Activated CD4-positive, alpha-beta T cell treated with anti-CD3 and anti-CD28 coated beads for 36 hours (primary cell): ENCODE measurements at regions not wholly inside any gene's neighbourhood (a gene's known extent, or its start where the extent isn't known, plus 50 kb on each side); places are given as distances from the start of the nearest gene placed in this dataset.

Source experiments
- ATAC-seq: fragments of 200-7000 bp; cut with Tn5 transposase; one replicate; pipeline ENCODE4 v1.10.0; 2021; ENCODE audit warnings: mild to moderate bottlenecking, moderate library complexity
- CTCF ChIA-PET: fragments of 350-600 bp; sonication (Branson Sonifier 250); formaldehyde crosslinking; loops from one replicate; lab custom pipeline; 2021; ENCODE audit warnings: antibody characterized with exemption; lab: Charles Lee
- POLR2A ChIA-PET: fragments of 350-600 bp; sonication (Branson Sonifier 250); formaldehyde crosslinking; loops from one replicate; lab custom pipeline; 2021; ENCODE audit warnings: antibody characterized with exemption, inconsistent platforms; lab: Charles Lee
- DNase-seq: peaks from one replicate; pipeline ENCODE4 v3.0.0-alpha.2; 2020
- H3K27ac Mint-ChIP-seq: one replicate; pipeline ENCODE4 v1.8.0; 2021; ENCODE audit warnings: mixed read lengths
- H3K27me3 Mint-ChIP-seq: one replicate; pipeline ENCODE4 v1.8.0; 2021; ENCODE audit warnings: mixed read lengths
- H3K36me3 Mint-ChIP-seq: one replicate; pipeline ENCODE4 v1.8.0; 2021; ENCODE audit warnings: low read depth, mixed read lengths
- H3K4me1 Mint-ChIP-seq: one replicate; pipeline ENCODE4 v1.8.0; 2021; ENCODE audit warnings: mixed read lengths
- H3K4me3 Mint-ChIP-seq: one replicate; pipeline ENCODE4 v1.8.0; 2021; ENCODE audit warnings: mild to moderate bottlenecking, moderate library complexity, mixed read lengths
- H3K9me3 Mint-ChIP-seq: one replicate; pipeline ENCODE4 v1.8.0; 2021; ENCODE audit warnings: low read depth, mixed read lengths
- intact Hi-C, 2 experiments: fragments of 100-400 bp; cut with DNase I in 1 of 2; cut with micrococcal nuclease in 1 of 2; formaldehyde crosslinking; loops; one replicate each; pipeline versions ENCODE4 v1.14.2 to v1.15.1; 2022 to 2024; cut with DNase I, micrococcal nuclease

DNA sequence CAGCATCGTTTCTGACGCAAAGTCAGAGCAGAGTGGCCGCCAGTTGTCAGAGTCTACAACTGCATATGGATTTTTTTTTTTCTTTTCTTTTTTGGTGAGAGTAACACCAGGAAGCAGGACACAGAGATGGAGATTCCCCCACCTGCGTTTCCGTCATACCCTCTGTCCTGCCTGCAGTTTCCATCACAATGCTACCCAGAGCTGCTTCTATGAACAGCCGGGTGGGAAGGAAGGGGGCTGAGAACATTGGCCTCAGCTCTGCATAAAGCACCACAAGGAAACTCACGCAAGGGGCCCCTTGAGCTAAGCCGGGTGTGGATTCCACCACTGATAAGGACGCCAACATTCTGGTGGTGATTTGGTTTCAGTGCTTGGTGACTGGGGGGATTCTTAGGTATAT lies 183.5 kb upstream of the AFDN start:
- ATAC-seq (no peak), DNase-seq (no peak)
- no peak overlapping the region for H3K4me3 Mint-ChIP-seq
- H3K27ac Mint-ChIP-seq, result no peak overlapping the region
- peaks cover 10% of the 10 kb centered on the region for H3K27me3 Mint-ChIP-seq
- ChIA-PET CTCF (interaction anchor here (1.5 kb wide), 1 partner anchor 58 kb away, joined by 4 read pairs; no protein-coding TSS in a partner anchor), POLR2A (interaction anchor here (0.6 kb wide), 1 partner anchor 880 kb away, joined by 3 read pairs; no protein-coding TSS in a partner anchor)
- intact Hi-C loops, result no loop called here
- no peaks in the 10 kb centered on the region for H3K36me3 Mint-ChIP-seq
- no peaks in the 10 kb centered on the region for H3K4me1 Mint-ChIP-seq
- H3K9me3 Mint-ChIP-seq, result peaks cover 3% of the 10 kb centered on the region

DNA sequence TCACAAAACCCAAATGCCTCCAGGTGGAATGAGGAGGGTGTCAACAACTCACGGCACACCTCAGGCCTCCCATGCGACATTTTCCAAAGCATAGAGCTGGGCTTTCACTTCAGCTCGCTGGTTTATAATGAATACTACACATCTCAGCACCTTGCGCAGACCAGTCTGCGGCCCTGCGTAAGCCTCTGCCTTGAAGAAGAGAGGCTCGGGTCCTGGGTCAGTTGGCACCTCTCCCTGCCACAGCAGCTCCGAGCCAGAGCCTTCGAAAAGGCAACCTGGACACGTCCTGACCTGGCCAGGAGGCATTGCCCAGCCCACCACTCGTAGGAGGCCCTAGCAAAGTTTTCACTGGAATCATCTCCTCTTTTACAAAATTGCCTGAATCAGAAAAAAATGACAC lies 183.0 kb upstream of the AFDN start:
- peaks cover 10% of the 10 kb centered on the region for H3K27me3 Mint-ChIP-seq
- CTCF ChIA-PET, result interaction anchor here (1.5 kb wide), 1 partner anchor 58 kb away, joined by 4 read pairs; no protein-coding TSS in a partner anchor

DNA sequence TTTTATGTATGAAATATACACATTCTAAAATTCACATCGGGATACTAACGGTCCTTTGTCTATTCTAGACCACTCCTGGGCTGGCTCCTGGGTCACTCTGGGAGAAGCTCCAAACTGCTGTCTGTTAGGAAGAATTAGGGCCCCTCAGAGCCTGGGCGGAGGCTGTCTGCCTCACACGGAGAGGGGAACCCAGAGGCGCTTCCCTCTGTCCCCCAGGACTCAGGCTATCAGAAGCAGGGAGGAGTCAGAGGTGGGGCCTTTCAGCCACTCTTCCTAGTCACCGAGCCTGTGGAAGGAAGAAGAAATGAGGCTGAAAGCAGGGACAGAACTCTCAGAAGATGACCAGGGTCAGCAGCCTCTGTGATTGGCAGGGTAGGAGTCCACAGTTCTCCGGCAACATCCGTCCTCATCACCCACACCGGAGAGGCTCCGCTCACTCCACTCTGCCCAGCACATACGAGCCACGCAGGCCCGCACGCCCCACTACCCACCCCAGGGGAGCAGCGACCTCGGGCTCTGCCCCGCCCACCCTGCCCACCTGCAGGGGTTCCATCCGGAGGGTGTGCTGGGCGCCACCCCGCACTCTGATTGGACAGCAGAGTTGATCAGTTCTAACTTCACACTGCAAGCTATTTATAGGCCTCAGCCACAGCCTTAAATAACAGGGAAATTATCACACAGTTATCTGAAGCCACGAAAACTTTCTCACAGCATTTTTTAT lies 182.1 kb upstream of the AFDN start:
- no peak overlapping the region for H3K4me3 Mint-ChIP-seq
- DNase-seq, result no peak
- CTCF ChIA-PET, result no interaction called here
- POLR2A ChIA-PET, result no interaction called here
- H3K4me1 Mint-ChIP-seq, result no peaks in the 10 kb centered on the region
- intact Hi-C loops, result no loop called here
- H3K36me3 Mint-ChIP-seq, result no peaks in the 10 kb centered on the region
- ATAC-seq, result no peak
- peaks cover 14% of the 10 kb centered on the region for H3K27me3 Mint-ChIP-seq
- no peak overlapping the region for H3K27ac Mint-ChIP-seq
- peaks cover 3% of the 10 kb centered on the region for H3K9me3 Mint-ChIP-seq

More for the DNA sequence above, 183.0 kb upstream of the AFDN start:
- H3K36me3 Mint-ChIP-seq, result no peaks in the 10 kb centered on the region
- H3K4me3 Mint-ChIP-seq, result no peak overlapping the region
- peaks cover 3% of the 10 kb centered on the region for H3K9me3 Mint-ChIP-seq
- intact Hi-C loops, result no loop called here
- POLR2A ChIA-PET, result interaction anchor here (0.6 kb wide), 1 partner anchor 880 kb away, joined by 3 read pairs; no protein-coding TSS in a partner anchor
- ATAC-seq (no peak), DNase-seq (no peak)
- no peak overlapping the region for H3K27ac Mint-ChIP-seq
- H3K4me1 Mint-ChIP-seq, result no peaks in the 10 kb centered on the region

DNA sequence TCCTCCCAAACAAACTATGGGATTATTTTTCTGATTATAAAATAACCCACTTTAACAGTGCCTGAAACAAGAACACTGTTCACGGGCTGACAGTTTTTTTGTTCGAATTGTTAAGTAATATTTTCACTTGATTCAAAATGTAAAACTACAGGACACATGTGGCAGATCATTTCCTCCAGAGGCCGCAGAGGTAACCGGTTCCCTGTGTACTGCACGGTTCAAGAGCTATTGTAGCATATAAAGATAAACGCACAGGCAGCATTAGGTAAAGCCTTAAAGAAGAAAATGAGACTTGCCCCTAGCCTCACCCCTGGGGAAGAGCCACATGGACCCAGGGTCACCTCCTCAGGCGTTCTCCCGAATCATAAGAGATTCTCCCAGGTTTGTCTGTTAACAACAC lies 181.3 kb upstream of the AFDN start:
- ChIA-PET CTCF (no interaction called here), POLR2A (no interaction called here)
- H3K4me1 Mint-ChIP-seq, result no peaks in the 10 kb centered on the region
- ATAC-seq (no peak), DNase-seq (no peak)
- no peaks in the 10 kb centered on the region for H3K36me3 Mint-ChIP-seq
- H3K4me3 Mint-ChIP-seq, result no peak overlapping the region
- intact Hi-C loops, result no loop called here
- H3K9me3 Mint-ChIP-seq, result peaks cover 3% of the 10 kb centered on the region
- peaks cover 15% of the 10 kb centered on the region for H3K27me3 Mint-ChIP-seq
- H3K27ac Mint-ChIP-seq, result no peak overlapping the region

DNA sequence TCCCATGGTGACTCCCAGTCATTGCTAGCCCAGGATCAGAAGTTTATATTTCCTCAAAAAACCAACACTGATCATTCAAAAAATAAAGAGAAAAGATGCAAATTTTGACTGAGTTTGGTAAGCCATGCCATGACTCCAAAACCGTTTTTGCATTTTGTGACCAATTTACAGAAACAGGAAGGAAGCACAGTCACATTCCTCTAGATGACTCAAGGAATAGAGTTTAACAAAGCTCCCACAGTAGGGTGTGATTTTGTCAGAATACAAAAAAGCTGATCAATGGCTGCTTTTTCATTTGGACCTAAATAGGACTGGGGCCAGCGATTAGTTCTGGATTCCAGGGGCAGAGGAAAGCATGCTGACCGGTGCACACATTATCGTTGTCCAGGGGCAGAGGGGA lies 179.4 kb upstream of the AFDN start:
- intact Hi-C loops, result no loop called here
- ChIA-PET POLR2A (no interaction called here), CTCF (no interaction called here)
- DNase-seq (no peak), ATAC-seq (no peak)
- Mint-ChIP-seq H3K4me3 (no peak overlapping the region), H3K9me3 (no peaks in the 10 kb centered on the region), H3K27me3 (peaks cover 15% of the 10 kb centered on the region), H3K27ac (no peak overlapping the region), H3K36me3 (no peaks in the 10 kb centered on the region), H3K4me1 (no peaks in the 10 kb centered on the region)

DNA sequence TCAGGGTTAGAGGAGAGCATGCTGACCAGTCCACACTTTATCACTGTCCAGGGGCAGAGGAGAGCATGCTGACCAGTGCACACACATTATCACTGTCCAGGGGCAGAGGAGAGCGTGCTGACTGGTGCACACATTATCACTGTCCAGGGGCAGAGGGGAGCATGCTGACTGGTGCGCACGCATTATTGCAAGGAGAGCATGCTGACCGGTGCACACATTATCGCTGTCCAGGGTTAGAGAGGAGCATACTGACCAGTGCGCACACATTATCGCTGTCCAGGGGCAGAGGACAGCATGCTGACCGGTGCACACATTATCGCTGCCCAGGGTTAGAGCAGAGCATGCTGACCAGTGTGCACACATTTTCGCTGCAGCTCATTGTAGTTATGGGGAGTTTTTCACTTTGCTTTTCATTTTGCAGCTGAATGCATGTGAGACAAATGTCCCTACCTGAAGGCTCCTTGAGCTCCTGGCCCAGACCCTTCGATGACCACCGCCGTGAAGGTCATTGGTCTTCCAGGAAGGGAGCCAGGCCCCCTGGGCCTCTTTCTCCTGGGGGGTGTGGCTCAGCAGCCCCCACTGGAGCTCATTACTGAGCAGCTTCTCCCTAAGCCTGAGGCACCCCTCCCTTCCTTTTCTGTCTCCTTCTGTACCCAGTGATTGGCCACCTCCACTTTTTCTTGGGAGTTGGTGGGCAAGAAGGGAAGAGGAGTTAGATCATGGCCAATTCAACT lies 178.8 kb upstream of the AFDN start:
- ATAC-seq, result no peak
- intact Hi-C loops, result no loop called here
- Mint-ChIP-seq H3K27me3 (peaks cover 15% of the 10 kb centered on the region), H3K9me3 (no peaks in the 10 kb centered on the region), H3K36me3 (no peaks in the 10 kb centered on the region), H3K4me1 (no peaks in the 10 kb centered on the region), H3K27ac (no peak overlapping the region), H3K4me3 (no peak overlapping the region)
- DNase-seq, result no peak
- ChIA-PET CTCF (no interaction called here), POLR2A (no interaction called here)

DNA sequence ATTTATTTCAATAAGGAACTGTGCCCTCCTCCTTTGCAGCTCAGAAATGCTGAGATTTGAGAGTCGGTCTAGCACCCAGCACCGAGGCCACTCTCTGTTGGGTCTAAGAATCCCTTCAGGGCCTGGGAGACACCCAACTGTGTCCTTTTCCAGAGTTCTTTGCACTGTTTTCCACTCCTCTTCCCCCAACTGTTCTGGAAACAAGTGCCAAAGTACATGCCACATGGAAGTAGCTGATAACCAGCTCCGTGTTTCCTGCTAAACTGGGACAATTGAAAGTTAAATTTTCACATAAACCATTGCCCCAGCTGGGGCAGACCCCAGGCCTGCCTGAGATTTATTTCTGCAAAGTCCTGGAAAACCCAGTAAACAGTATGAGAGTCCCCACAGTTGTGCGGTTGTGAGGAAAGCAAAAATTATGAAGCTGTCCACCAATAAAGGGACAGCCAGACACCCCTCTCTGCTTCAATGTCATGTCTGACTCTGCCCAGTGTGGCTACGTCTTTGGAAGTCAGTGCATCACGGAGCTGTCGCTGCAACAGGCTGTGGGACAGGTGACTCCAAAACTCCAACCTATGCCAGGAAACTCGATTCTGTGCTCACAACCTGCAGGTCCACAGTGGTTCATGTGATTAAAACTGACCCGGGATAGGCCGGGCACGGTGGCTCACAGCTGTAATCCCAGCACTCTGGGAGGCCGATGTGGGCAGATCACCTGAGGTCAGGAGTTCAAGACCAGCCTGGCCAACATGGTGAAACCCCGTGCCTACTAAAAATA lies 178.0 kb upstream of the AFDN start:
- no peaks in the 10 kb centered on the region for H3K4me1 Mint-ChIP-seq
- no peak overlapping the region for H3K4me3 Mint-ChIP-seq
- ATAC-seq (no peak), DNase-seq (no peak)
- H3K9me3 Mint-ChIP-seq, result no peaks in the 10 kb centered on the region
- ChIA-PET POLR2A (no interaction called here), CTCF (no interaction called here)
- no peaks in the 10 kb centered on the region for H3K36me3 Mint-ChIP-seq
- intact Hi-C loops, result no loop called here
- no peak overlapping the region for H3K27ac Mint-ChIP-seq
- H3K27me3 Mint-ChIP-seq, result peaks cover 17% of the 10 kb centered on the region

DNA sequence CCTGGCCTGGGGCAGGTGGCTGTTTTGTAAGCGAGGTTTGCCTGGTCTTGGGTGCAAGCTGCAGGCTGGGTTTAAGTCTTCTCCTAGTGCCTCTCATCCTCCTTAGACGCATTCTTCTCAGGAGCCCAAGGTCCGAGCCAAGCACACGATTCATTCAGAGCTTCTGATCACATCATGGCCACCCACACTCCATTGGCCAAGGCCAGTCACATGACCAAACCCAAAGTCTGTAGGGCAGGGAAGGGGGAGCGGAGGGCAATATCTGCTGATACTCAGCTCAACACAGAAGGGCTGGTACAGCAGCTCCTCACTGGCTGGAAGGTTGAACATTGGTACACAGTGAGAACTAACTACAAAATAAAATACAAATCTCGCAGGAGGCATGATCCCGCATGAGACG lies 177.2 kb upstream of the AFDN start:
- intact Hi-C loops, result no loop called here
- ChIA-PET POLR2A (no interaction called here), CTCF (no interaction called here)
- Mint-ChIP-seq H3K4me3 (no peak overlapping the region), H3K27me3 (peaks cover 18% of the 10 kb centered on the region), H3K36me3 (no peaks in the 10 kb centered on the region), H3K4me1 (no peaks in the 10 kb centered on the region), H3K9me3 (no peaks in the 10 kb centered on the region), H3K27ac (no peak overlapping the region)
- ATAC-seq (no peak), DNase-seq (no peak)

DNA sequence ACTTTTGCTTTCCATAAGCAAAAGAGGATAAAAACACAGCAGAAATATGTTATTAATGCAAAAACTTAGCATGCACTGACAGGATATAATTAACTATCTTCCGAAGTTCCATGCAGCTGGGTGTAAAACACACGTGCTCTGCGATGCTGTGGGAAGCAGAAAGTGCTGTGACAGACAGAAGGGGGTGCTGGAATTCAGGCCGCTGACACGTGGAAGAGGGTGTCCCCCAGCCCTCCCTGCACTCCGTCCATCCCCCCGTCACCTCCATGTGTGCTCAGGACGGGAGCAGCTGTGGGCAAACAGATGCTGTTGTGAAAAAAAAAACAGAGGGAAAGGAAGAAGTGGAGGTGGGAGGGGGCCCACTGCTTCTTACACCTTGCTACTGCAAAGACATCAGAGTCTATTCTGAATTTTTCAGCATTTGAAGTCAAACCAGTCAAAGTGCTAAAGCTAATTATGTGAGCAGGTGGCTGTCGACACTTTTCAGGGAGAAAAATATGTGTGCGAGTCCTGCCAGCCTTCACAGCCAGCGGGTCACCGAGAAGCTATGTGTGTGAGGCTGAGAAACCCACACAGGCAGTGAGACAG lies 175.9 kb upstream of the AFDN start:
- POLR2A ChIA-PET, result no interaction called here
- Mint-ChIP-seq H3K4me3 (no peak overlapping the region), H3K4me1 (no peaks in the 10 kb centered on the region), H3K36me3 (no peaks in the 10 kb centered on the region), H3K9me3 (no peaks in the 10 kb centered on the region), H3K27ac (no peak overlapping the region), H3K27me3 (peaks cover 16% of the 10 kb centered on the region)
- CTCF ChIA-PET, result no interaction called here
- intact Hi-C loops, result no loop called here
- DNase-seq (no peak), ATAC-seq (no peak)

DNA sequence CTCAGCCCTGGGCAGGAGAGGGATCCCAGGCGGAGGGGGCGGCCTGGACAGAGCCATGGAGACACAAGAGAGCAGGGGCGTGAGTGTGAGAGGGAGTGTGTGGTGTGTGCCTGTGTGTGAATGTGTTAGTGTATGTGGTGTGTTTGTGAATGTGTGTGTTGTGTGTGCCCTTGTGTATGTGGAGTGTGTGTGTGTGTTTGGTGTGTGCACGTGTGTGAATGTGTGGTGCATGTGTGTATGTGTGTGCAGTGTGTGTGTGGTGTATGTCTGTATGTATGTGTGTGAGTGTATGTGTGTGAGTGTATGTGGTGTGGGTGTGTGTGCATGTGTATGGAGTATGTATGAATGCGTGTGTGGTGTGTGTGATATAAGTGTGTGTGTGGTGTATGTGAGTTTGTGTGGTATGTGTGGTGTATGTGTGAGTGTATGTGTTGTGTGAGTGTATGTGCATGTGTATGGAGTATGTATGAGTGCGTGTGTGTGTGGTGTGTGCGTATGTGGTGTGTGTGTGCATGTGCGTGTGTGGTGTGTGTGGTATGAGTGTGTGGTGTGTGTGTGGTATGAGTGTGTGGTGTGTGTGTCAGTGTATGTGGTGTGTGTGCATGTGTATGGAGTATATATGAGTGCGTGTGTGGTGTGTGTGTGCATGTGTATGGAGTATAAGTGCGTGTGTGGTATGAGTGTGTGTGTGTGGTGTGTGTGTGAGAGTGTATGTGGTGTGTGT lies 175.2 kb upstream of the AFDN start:
- POLR2A ChIA-PET, result no interaction called here
- intact Hi-C loops, result no loop called here
- H3K9me3 Mint-ChIP-seq, result no peaks in the 10 kb centered on the region

More for the DNA sequence above, 175.2 kb upstream of the AFDN start:
- CTCF ChIA-PET, result no interaction called here
- ATAC-seq, result no peak
- Mint-ChIP-seq H3K27me3 (peaks cover 14% of the 10 kb centered on the region), H3K36me3 (no peaks in the 10 kb centered on the region), H3K27ac (no peak overlapping the region), H3K4me3 (no peak overlapping the region), H3K4me1 (no peaks in the 10 kb centered on the region)
- no peak for DNase-seq
